GM12878 (cell line): ENCODE measurements at regions not wholly inside any gene's neighbourhood (a gene's known extent, or its start where the extent isn't known, plus 50 kb on each side); places are given as distances from the start of the nearest gene placed in this dataset.

ENCODE experiments used
- ATAC-seq: fragments of 200-7000 bp; cut with Tn5 transposase; 3 replicates; pipeline ENCODE4 v1.9.1; 2020; ENCODE audit warnings: mild to moderate bottlenecking, moderate library complexity
- BruUV-seq: library from RNA; stranded (reverse); fragments of 400-500 nt; replicated peaks from 2 replicates; lab custom pipeline; 2021; lab: Mats Ljungman, UMichigan
- CTCF ChIA-PET: fragments of 300-600 bp; sonication (Branson Sonifier 250); formaldehyde crosslinking; extraction: SDS; loops from one replicate; lab custom pipeline; 2021; ENCODE audit warnings: inconsistent platforms; lab: Yijun Ruan, JAX
- POLR2A ChIA-PET: fragments of 350-600 bp; formaldehyde crosslinking; extraction: SDS; loops from one replicate; lab custom pipeline; 2021; ENCODE audit warnings: inconsistent platforms; lab: Charles Lee
- RAD21 ChIA-PET: fragments of 300-600 bp; sonication (Branson Sonifier 250); formaldehyde crosslinking; loops from one replicate; lab custom pipeline; 2023; ENCODE audit warnings: antibody characterized with exemption; ENCODE audit not compliant: unreplicated experiment; lab: Charles Lee
- SMC1A ChIA-PET: fragments of 300-600 bp; sonication (Branson Sonifier 250); formaldehyde crosslinking; loops from one replicate; lab custom pipeline; 2023; ENCODE audit not compliant: unreplicated experiment, uncharacterized antibody; lab: Charles Lee
- DNase-seq: peaks from one replicate; pipeline ENCODE4 v3.0.0-alpha.2; 2011; ENCODE audit warnings: low read depth, low spot score
- FAIRE-seq: peaks from 3 replicates; lab custom pipeline; 2011; peaks lifted over from hg19 to GRCh38; lab: Jason Lieb, UNC
- H2AFZ ChIP-seq: 2 replicates; pipeline ENCODE4 v1.6.0; 2011; ENCODE audit warnings: low read depth, low read length, control low read depth; ENCODE audit not compliant: control insufficient read depth
- H3K27ac ChIP-seq: 2 replicates; pipeline ENCODE4 v1.5.1; 2011; ENCODE audit warnings: control low read depth; ENCODE audit not compliant: control insufficient read depth, insufficient read depth
- H3K27me3 ChIP-seq, 2 experiments: replicated peaks in 1 of 2; 2 replicates each; pipeline versions ENCODE4 v1.6.0 to v1.6.1; 2011; ENCODE audit warnings: low read length in 1 of 2; ENCODE audit not compliant: control insufficient read depth in 2 of 2, insufficient read depth in 2 of 2
- H3K36me3 ChIP-seq, 2 experiments: 2 replicates each; pipeline ENCODE4 v1.5.1; 2011; ENCODE audit warnings: low read length in 1 of 2; ENCODE audit not compliant: control insufficient read depth in 2 of 2, insufficient read depth in 2 of 2
- H3K4me1 ChIP-seq: 2 replicates; pipeline ENCODE4 v1.6.1; 2011; ENCODE audit warnings: mild to moderate bottlenecking, low read length, moderate library complexity, mixed read lengths; ENCODE audit not compliant: control insufficient read depth, insufficient read depth
- H3K4me2 ChIP-seq: 2 replicates; pipeline ENCODE4 v1.6.0; 2011; ENCODE audit warnings: control low read depth; ENCODE audit not compliant: control insufficient read depth, insufficient read depth
- H3K4me3 ChIP-seq: fragments of 200-600 bp; sonication (generic); 2 replicates; pipeline ENCODE4 v1.5.1; 2016
- H3K79me2 ChIP-seq: 2 replicates; pipeline ENCODE4 v1.6.0; 2011; ENCODE audit warnings: low read length; ENCODE audit not compliant: control insufficient read depth, insufficient read depth
- H3K9ac ChIP-seq: 2 replicates; pipeline ENCODE4 v1.8.0; 2011; ENCODE audit warnings: low read length, control low read depth, mixed read lengths; ENCODE audit not compliant: control insufficient read depth, insufficient read depth
- H3K9me3 ChIP-seq: replicated peaks from 3 replicates; pipeline ENCODE4 v1.5.1; 2011; ENCODE audit warnings: mild to moderate bottlenecking, low read length; ENCODE audit not compliant: control insufficient read depth, insufficient read depth
- H4K20me1 ChIP-seq: 2 replicates; pipeline ENCODE4 v1.6.0; 2011; ENCODE audit not compliant: control insufficient read depth, insufficient read depth
- CBFB ChIP-seq: IDR thresholded peaks from 2 replicates; pipeline ENCODE4 v1.6.1; 2016; ENCODE audit warnings: antibody characterized with exemption, low read depth
- CHD4 ChIP-seq: fragments of 200-600 bp; sonication (generic); IDR thresholded peaks from 2 replicates; pipeline ENCODE4 v1.6.1; 2016; ENCODE audit warnings: mild to moderate bottlenecking
- EGR1 ChIP-seq, 2 experiments: IDR thresholded peaks; 1 replicate in 1 of 2; 2 replicates in 1 of 2; pipeline ENCODE4 v1.6.1; 2011 to 2012; ENCODE audit warnings: low read depth in 2 of 2, low read length in 2 of 2, borderline replicate concordance in 1 of 2, mild to moderate bottlenecking in 1 of 2, moderate library complexity in 1 of 2
- EZH2 ChIP-seq: IDR thresholded peaks from 2 replicates; pipeline ENCODE4 v1.6.1; 2012; ENCODE audit warnings: low read depth, mild to moderate bottlenecking, control low read depth, inconsistent platforms, low read length, borderline replicate concordance; ENCODE audit not compliant: control insufficient read depth
- FOS ChIP-seq: IDR thresholded peaks from 3 replicates; pipeline ENCODE4 v1.6.1; 2011; ENCODE audit warnings: borderline replicate concordance; ENCODE audit not compliant: insufficient read length; ENCODE audit errors: extremely low read depth
- PAX5 ChIP-seq: IDR thresholded peaks from 2 replicates; pipeline ENCODE4 v1.6.1; 2011; ENCODE audit warnings: low read depth, low read length, borderline replicate concordance
- RAD21 ChIP-seq: IDR thresholded peaks from 2 replicates; pipeline ENCODE4 v1.6.1; 2011; ENCODE audit warnings: mild to moderate bottlenecking, low read depth, low read length, moderate library complexity; ENCODE audit not compliant: insufficient read depth
- SREBF1 ChIP-seq: IDR thresholded peaks from 2 replicates; pipeline ENCODE4 v1.6.1; 2012; ENCODE audit warnings: mild to moderate bottlenecking, low read length
- WRNIP1 ChIP-seq: IDR thresholded peaks from 2 replicates; pipeline ENCODE4 v1.6.1; 2011; ENCODE audit warnings: low read depth, low read length, improper control_type of control experiment, borderline replicate concordance
- ZNF207 ChIP-seq: fragments of 450-650 bp; IDR thresholded peaks from 2 replicates; pipeline ENCODE4 v1.6.1; 2014; ENCODE audit warnings: antibody characterized with exemption, mild to moderate bottlenecking, borderline replicate concordance
- ZNF274 ChIP-seq: IDR thresholded peaks from one replicate; pipeline ENCODE4 v1.8.0; 2011; ENCODE audit not compliant: insufficient read length, insufficient read depth
- ZZZ3 ChIP-seq: IDR thresholded peaks from 2 replicates; pipeline ENCODE4 v1.6.1; 2011; ENCODE audit warnings: low read depth; ENCODE audit not compliant: control insufficient read depth, insufficient read length
- WGBS: methylation state at CpG from one replicate; pipeline ENCODE4 v1.1.6; 2016; ENCODE audit warnings: low lambda C conversion rate; ENCODE audit not compliant: insufficient replicate concordance, insufficient coverage; ENCODE audit errors: missing lambda C conversion rate; 5-methylcytosine and 5-hydroxymethylcytosine counted together
- in situ Hi-C: fragments of 300-500 bp; cut with MboI; formaldehyde crosslinking; loops from 9 replicates; pipeline ENCODE4 v1.14.3; 2018; ENCODE audit warnings: mixed read lengths
- intact Hi-C: fragments of 100-400 bp; cut with micrococcal nuclease; formaldehyde crosslinking; loops from one replicate; pipeline ENCODE4 v1.14.2; 2022; ENCODE audit not compliant: unreplicated experiment
- TF ChIP-seq, protein P1 (sequence below): IDR thresholded peaks from 2 replicates; pipeline ENCODE4 v1.6.1; 2012; ENCODE audit warnings: mild to moderate bottlenecking, low read depth, low read length

DNA sequence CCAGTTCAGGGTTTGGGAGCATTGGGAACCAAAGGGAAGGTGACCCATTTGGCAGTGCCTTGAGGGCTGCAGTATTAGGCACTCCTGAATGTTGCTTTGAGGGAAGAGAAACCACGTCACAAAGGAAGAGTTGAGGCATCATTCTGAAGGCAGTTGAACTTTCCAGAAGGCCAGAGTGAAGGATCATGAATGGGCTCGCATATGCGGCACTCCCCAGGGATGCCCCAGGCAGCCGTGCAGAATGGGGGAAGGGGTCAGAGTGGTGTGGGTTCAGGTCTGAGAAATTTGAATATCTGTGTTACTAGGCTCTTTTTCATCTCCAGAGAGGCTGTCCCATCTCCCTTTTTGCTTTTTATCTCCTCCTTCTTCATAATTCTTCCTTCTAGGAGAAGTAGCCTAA, 60.6 kb upstream of the HMHB1 start:
- in situ Hi-C loops, result no loop called here
- intact Hi-C loops, result loop anchor here (10.0 kb wide), 1 partner anchor 247 kb away; no protein-coding TSS in a partner anchor
- TF ChIP-seq FOS (no peak), EGR1 (IDR thresholded peaks at IDR 0.05; ENCODE audit: borderline replicate concordance in 1 of 2, low read depth in 2 of 2, low read length in 2 of 2) (no peak), ZZZ3 (no peak), CHD4 (no peak)
- Histone ChIP-seq H3K4me2 (no peak overlapping the region), H2AFZ (no peak overlapping the region), H3K36me3 (no peaks in the 10 kb centered on the region), H3K9ac (no peak overlapping the region), H3K4me1 (no peaks in the 10 kb centered on the region), H3K27me3 (no peaks in the 10 kb centered on the region), H4K20me1 (no peaks in the 10 kb centered on the region), H3K27ac (no peak overlapping the region), H3K79me2 (no peaks in the 10 kb centered on the region), H3K4me3 (no peak overlapping the region), H3K9me3 (no peaks in the 10 kb centered on the region)
- CTCF ChIA-PET, result no interaction called here
- DNase-seq, result no peak
- POLR2A ChIA-PET, result no interaction called here
- RAD21 ChIA-PET, result no interaction called here
- ATAC-seq, result no peak
- no peak for FAIRE-seq
- SMC1A ChIA-PET, result no interaction called here
- no TSS peak for BruUV-seq
- 73% methylated on average over 4 of the region's 4 CpGs for WGBS

- DNase-seq (no peak), ATAC-seq (no peak), FAIRE-seq (no peak)
- ChIA-PET POLR2A (interaction anchor here (0.5 kb wide), 3 partner anchors 167 to 1655 kb away, joined by 4 to 8 read pairs (median 7); no protein-coding TSS in a partner anchor), RAD21 (interaction anchor here (0.6 to 1.6 kb wide), 4 partner anchors 9 to 75 kb away, joined by 3 to 6 read pairs (median 3); no protein-coding TSS in a partner anchor), SMC1A (interaction anchor here (0.6 to 2.4 kb wide), 8 partner anchors 9 to 448 kb away, joined by 3 to 10 read pairs (median 3); no protein-coding TSS in a partner anchor), CTCF (interaction anchor here (1.6 kb wide), 1 partner anchor 8 kb away, joined by 6 read pairs; no protein-coding TSS in a partner anchor)
- no peaks in the 10 kb centered on the region for H3K36me3 ChIP-seq
- H4K20me1 ChIP-seq, result no peaks in the 10 kb centered on the region
- intact Hi-C loops, result loop anchor here (10.0 kb wide), 1 partner anchor 245 kb away; no protein-coding TSS in a partner anchor
- H3K27me3 ChIP-seq, result no peaks in the 10 kb centered on the region
- no peak overlapping the region for H3K27ac ChIP-seq
- no peaks in the 10 kb centered on the region for H3K9me3 ChIP-seq
- BruUV-seq, result no TSS peak
- H3K9ac ChIP-seq, result no peak overlapping the region
- no peak overlapping the region for H3K4me2 ChIP-seq
- no peak overlapping the region for H2AFZ ChIP-seq
- in situ Hi-C loops, result no loop called here
- no peaks in the 10 kb centered on the region for H3K79me2 ChIP-seq
- no peak overlapping the region for H3K4me3 ChIP-seq
- no peaks in the 10 kb centered on the region for H3K4me1 ChIP-seq
- TF ChIP-seq ZNF274, result no peak
- TF ChIP-seq WRNIP1, result no peak
- no peak for TF ChIP-seq PAX5
- TF ChIP-seq EZH2, result no peak
- TF ChIP-seq CHD4, result no peak
- no peak for TF ChIP-seq RAD21
- TF ChIP-seq ZNF207, result no peak
- TF ChIP-seq, protein P1, sequence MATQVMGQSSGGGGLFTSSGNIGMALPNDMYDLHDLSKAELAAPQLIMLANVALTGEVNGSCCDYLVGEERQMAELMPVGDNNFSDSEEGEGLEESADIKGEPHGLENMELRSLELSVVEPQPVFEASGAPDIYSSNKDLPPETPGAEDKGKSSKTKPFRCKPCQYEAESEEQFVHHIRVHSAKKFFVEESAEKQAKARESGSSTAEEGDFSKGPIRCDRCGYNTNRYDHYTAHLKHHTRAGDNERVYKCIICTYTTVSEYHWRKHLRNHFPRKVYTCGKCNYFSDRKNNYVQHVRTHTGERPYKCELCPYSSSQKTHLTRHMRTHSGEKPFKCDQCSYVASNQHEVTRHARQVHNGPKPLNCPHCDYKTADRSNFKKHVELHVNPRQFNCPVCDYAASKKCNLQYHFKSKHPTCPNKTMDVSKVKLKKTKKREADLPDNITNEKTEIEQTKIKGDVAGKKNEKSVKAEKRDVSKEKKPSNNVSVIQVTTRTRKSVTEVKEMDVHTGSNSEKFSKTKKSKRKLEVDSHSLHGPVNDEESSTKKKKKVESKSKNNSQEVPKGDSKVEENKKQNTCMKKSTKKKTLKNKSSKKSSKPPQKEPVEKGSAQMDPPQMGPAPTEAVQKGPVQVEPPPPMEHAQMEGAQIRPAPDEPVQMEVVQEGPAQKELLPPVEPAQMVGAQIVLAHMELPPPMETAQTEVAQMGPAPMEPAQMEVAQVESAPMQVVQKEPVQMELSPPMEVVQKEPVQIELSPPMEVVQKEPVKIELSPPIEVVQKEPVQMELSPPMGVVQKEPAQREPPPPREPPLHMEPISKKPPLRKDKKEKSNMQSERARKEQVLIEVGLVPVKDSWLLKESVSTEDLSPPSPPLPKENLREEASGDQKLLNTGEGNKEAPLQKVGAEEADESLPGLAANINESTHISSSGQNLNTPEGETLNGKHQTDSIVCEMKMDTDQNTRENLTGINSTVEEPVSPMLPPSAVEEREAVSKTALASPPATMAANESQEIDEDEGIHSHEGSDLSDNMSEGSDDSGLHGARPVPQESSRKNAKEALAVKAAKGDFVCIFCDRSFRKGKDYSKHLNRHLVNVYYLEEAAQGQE, result no peak
- TF ChIP-seq CBFB, result no peak
- no peak for TF ChIP-seq SREBF1
These were observed 62.3 kb upstream of the HMHB1 start for GRCh38 chr5:143749581-143750205.
